Retinal pigment epithelial cell (primary cell): ENCODE measurements at regions not wholly inside any gene's neighbourhood (a gene's known extent, or its start where the extent isn't known, plus 50 kb on each side); places are given as distances from the start of the nearest gene placed in this dataset.
A peak's percentile ranks its signal among the peaks of the same experiment; 100 is the strongest.

Experiments
- DNase-seq: peaks from one replicate; pipeline ENCODE4 v3.0.0-alpha.2; 2010; ENCODE audit warnings: low read depth
- H3K4me3 ChIP-seq: 2 replicates; pipeline ENCODE4 v1.5.1; 2011; ENCODE audit warnings: mild to moderate bottlenecking, low read length, control low read depth, moderate library complexity
- CTCF ChIP-seq: conservative IDR thresholded peaks from 2 replicates; pipeline ENCODE4 v1.5.1; 2011; ENCODE audit warnings: low read depth, low read length, control low read depth, inconsistent platforms

GRCh38 chr3:84042399-84043106, 916.2 kb upstream of the CADM2 start:
- H3K4me3 ChIP-seq = no peak overlapping the region
- TF ChIP-seq CTCF = no peak
- DNase-seq = no peak

GRCh38 chr3:84066915-84067314, 891.9 kb upstream of the CADM2 start:
- no peak for DNase-seq
- H3K4me3 ChIP-seq = no peak overlapping the region
- TF ChIP-seq CTCF = no peak

DNA sequence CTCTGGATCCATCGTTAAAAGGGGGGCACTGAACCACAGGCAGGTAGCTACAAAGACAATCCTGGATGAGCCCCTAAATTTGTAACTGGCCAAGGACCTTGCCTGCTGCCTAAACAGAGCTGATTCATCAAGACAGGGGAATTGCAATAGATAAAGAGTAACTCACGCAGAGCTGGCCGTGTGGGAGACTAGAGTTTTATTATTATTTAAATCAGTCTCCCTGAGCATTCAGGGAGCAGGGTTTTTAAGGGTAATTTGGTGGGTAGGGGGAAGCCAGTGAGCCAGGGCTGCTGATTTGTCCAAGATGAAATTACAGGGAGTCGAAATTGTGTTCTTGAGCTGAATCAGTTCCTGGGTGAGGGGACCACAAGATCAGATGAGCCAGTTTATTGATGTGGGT, 885.1 kb upstream of the CADM2 start:
- no peak for TF ChIP-seq CTCF
- no peak overlapping the region for H3K4me3 ChIP-seq
- no peak for DNase-seq

DNA sequence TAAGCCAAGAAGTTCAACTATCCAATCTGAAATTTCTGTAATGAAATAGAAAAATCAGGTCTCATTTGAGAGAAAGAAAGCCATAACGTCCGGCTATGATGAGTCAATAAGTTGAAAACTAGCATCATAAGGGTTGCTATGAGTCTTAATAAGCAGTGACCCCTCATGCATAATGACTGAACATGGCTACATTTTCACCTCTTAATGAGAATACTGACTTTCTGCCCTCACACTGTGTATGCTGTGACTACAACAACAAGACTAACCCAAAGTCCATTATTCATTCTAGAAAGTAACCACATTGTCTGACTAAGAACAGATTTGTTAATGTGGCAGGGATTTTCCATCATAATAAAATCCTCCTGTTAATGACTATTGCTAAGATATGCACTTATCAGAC, 884.0 kb upstream of the CADM2 start:
- DNase-seq = no peak
- no peak for TF ChIP-seq CTCF
- no peak overlapping the region for H3K4me3 ChIP-seq

GRCh38 chr3:84077479-84077878, 881.3 kb upstream of the CADM2 start:
- no peak overlapping the region for H3K4me3 ChIP-seq
- TF ChIP-seq CTCF = peak; percentile 48
- no peak for DNase-seq

DNA sequence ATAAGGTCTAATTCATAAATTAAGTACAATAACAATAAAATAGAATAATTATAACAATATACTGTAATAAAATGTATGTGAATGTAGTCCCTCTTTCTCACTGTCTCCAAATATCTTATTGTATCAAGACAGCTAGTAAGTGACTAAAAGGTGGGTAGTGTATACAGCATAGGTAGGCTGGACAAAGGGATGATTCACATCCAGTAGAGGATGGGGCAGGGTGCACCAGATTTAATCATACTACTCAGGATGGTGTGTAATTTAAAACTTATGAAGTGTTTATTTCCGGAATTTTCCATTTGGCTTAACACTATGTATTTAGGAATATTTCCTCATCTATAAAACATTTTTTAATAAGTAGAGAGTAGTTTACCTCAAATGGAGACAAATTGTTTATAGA, 876.1 kb upstream of the CADM2 start:
- H3K4me3 ChIP-seq = no peak overlapping the region
- DNase-seq = no peak
- no peak for TF ChIP-seq CTCF

DNA sequence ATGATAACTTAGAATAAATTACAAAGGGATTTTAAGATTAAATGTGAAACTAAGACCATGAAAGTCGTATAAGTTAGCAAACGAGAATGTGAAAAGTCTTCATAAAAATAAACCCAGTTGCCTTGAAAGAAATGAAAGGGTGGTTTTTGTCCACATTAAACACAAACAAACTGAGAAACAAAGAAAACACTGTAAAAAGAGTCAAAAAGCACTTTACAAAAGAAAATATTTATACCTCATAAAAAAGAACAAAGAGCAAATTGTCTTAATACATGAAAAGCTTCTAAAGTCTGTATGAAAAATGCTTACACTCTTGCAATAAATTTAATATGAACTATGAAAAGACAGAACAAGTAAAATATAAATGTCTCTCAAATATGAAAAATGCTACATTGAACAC, 865.9 kb upstream of the CADM2 start:
- H3K4me3 ChIP-seq = no peak overlapping the region
- no peak for DNase-seq
- no peak for TF ChIP-seq CTCF
